ENCODE measurements at regions not wholly inside any gene's neighbourhood (a gene's known extent, or its start where the extent isn't known, plus 50 kb on each side); places are given as distances from the start of the nearest gene placed in this dataset.

DNA sequence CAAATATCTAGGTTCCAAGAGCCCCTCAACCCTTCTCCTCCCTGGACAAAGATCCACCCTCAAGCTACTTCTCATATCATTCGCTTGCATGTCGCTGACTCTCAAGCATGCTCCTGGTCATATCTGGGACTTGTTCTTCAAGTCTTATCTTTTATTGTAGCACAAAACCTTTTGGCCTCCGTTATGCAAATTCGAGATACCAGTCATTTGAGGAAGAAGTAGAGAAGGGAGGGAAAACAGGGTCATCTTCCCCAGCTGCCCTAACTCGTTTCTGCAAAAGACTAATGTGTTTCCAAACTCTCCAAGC lies 63.8 kb upstream of the ETS2 start:
- Mint-ChIP-seq H3K27ac (peak overlapping the region in 1 of 10 donors; percentile 37), H3K4me1 (peaks cover 11 to 22% (median 16%) of the 10 kb centered on the region in 4 donors), H3K27me3 (no peaks in the 10 kb centered on the region), H3K36me3 (no peaks in the 10 kb centered on the region), H3K9me3 (no peaks in the 10 kb centered on the region), H3K4me3 (no peak overlapping the region)
- DNase-seq, result no peak
- POLR2A ChIA-PET, result no interaction called here
- no peak for ATAC-seq

DNA sequence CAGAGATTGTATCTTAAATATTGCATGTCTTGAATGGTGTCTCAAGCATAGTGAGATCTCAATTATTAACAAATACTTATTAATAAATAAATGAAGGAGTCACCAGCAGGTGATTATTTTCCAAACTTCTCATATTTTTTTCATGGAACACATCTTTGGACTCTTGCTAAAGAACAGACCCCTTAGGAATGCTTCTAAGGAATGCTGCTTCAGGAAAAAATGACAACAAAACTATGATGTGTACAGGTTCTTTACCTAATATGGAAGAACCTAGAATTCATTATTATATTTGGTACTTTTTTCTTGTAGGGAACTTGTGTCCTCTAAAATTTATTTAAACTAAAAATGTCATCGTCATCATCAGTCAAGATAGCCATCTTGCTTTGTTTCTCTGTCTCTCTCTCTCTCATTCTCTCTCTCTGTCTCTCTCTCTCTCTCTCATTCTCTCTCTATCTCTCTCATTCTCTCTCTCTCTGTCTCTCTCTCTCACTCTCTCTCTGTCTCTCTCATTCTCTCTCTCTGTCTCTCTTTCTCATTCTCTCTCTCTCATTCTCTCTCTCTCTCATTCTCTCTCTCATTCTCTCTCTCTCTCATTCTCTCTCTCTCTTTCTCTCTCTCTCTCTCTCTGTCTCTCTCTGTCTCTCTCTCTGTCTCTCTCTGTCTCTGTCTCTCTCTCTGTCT lies 63.0 kb upstream of the ETS2 start:
- no peak for DNase-seq
- no peak for ATAC-seq
- Mint-ChIP-seq H3K4me3 (no peak overlapping the region), H3K27me3 (no peaks in the 10 kb centered on the region), H3K4me1 (peaks cover 11 to 22% (median 16%) of the 10 kb centered on the region in 4 donors), H3K36me3 (no peaks in the 10 kb centered on the region), H3K9me3 (no peaks in the 10 kb centered on the region), H3K27ac (peak overlapping the region in 1 of 10 donors; percentile 14)
- POLR2A ChIA-PET, result no interaction called here

- H3K27me3 Mint-ChIP-seq, result peaks cover 0 to 2% (median 0%) of the 10 kb centered on the region in 5 donors
- no peak overlapping the region for H3K27ac Mint-ChIP-seq
- no peak for DNase-seq
- ATAC-seq, result no peak
- peaks cover 11 to 22% (median 16%) of the 10 kb centered on the region in 4 donors for H3K4me1 Mint-ChIP-seq
- POLR2A ChIA-PET, result no interaction called here
- H3K4me3 Mint-ChIP-seq, result no peak overlapping the region
- H3K36me3 Mint-ChIP-seq, result no peaks in the 10 kb centered on the region
- no peaks in the 10 kb centered on the region for H3K9me3 Mint-ChIP-seq
Measured at GRCh38 chr21:38743772-38744529, 61.8 kb upstream of the ETS2 start.

DNA sequence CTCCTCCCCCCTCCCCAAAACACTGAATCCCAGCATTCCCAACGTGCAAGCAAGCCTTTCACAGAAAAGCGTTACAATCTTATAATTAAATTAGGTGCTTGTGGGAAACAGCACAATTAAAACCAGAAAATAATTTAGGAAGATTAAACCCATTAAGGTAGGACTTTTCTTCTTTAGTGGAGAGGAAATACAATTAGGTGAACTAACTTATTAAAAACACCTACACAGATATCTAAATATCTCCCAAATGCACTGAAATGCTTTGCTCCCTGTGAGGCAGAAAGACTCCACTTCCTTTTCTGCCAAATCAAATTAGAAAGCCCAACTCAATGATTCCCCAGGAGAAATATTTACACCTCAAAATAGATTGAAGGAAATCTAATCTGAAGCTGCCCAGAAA lies 60.9 kb upstream of the ETS2 start:
- Mint-ChIP-seq H3K27ac (no peak overlapping the region), H3K9me3 (no peaks in the 10 kb centered on the region), H3K36me3 (no peaks in the 10 kb centered on the region), H3K4me1 (peaks cover 11 to 20% (median 15%) of the 10 kb centered on the region in 4 donors), H3K27me3 (peaks cover 0 to 2% (median 0%) of the 10 kb centered on the region in 5 donors), H3K4me3 (no peak overlapping the region)
- POLR2A ChIA-PET, result no interaction called here
- ATAC-seq (no peak), DNase-seq (no peak)

GRCh38 chr21:38747810-38748209 lies 57.9 kb upstream of the ETS2 start:
- Mint-ChIP-seq H3K4me3 (no peak overlapping the region), H3K9me3 (no peaks in the 10 kb centered on the region)
- POLR2A ChIA-PET, result no interaction called here

GRCh38 chr21:38751379-38752050 lies 54.2 kb upstream of the ETS2 start:
- peak overlapping the region in 1 of 10 donors; percentile 36 for H3K27ac Mint-ChIP-seq
- no peak for DNase-seq
- no peaks in the 10 kb centered on the region for H3K9me3 Mint-ChIP-seq
- peaks cover 0 to 16% (median 4%) of the 10 kb centered on the region in 5 donors for H3K27me3 Mint-ChIP-seq
- H3K36me3 Mint-ChIP-seq, result no peaks in the 10 kb centered on the region
- H3K4me3 Mint-ChIP-seq, result no peak overlapping the region
- ATAC-seq, result no peak
- POLR2A ChIA-PET, result no interaction called here
- peaks cover 4 to 19% (median 9%) of the 10 kb centered on the region in 4 donors for H3K4me1 Mint-ChIP-seq

More at GRCh38 chr21:38747810-38748209, 57.9 kb upstream of the ETS2 start:
- peaks cover 0 to 6% (median 2%) of the 10 kb centered on the region in 4 donors for H3K4me1 Mint-ChIP-seq
- H3K27me3 Mint-ChIP-seq, result peaks cover 0 to 16% (median 4%) of the 10 kb centered on the region in 5 donors
- H3K27ac Mint-ChIP-seq, result no peak overlapping the region
- H3K36me3 Mint-ChIP-seq, result no peaks in the 10 kb centered on the region
- ATAC-seq (no peak), DNase-seq (no peak)

DNA sequence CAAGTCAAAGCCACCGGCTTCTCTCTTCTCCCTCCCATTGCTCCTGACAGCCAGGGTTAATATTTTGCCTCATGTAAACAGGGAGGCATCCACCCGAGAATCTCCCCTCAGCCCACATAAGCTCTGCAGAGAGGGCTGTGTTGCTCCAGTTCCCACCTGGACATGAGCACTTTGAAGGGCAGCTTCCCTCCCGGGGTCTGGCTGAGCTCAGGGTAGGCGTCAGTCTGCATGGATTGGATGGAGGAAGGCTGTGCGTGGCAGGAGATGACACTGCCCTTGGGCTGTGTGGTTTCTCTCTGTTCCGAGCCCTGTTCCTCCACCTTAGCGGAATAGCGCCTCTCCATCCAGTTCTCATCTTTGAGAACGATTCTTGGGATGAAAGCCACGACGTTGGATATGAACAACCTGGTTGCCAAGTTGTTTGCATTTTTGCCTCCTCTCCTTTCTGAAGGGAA lies 53.7 kb upstream of the ETS2 start:
- H3K4me3 Mint-ChIP-seq, result no peak overlapping the region
- H3K27ac Mint-ChIP-seq, result no peak overlapping the region
- peaks cover 0 to 16% (median 4%) of the 10 kb centered on the region in 5 donors for H3K27me3 Mint-ChIP-seq
- DNase-seq, result no peak
- no peak for ATAC-seq
- no peaks in the 10 kb centered on the region for H3K36me3 Mint-ChIP-seq
- POLR2A ChIA-PET, result no interaction called here
- no peaks in the 10 kb centered on the region for H3K9me3 Mint-ChIP-seq
- H3K4me1 Mint-ChIP-seq, result peaks cover 4 to 19% (median 9%) of the 10 kb centered on the region in 4 donors

DNA sequence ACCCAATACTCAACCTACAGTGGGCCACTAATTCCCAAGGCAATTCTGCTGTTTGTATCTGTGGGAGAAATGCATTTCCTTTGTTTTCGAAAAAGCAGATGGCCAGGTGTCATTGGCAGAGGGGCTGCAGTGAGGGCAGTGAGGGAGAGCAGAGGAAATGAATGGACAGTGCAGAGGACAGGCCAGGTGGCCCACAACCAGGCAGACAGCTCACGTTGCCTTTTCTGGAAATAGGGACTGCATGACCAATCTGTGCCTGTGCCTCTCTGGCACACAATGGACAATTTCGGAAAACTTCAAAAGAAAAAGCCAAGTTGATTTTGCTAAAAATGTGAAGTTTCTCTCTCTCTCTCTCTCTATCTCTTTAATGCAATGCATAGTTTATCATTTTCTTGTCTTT lies 52.6 kb upstream of the ETS2 start:
- Mint-ChIP-seq H3K36me3 (no peaks in the 10 kb centered on the region), H3K27ac (no peak overlapping the region), H3K4me1 (peaks cover 4 to 19% (median 9%) of the 10 kb centered on the region in 4 donors), H3K4me3 (no peak overlapping the region), H3K9me3 (no peaks in the 10 kb centered on the region), H3K27me3 (peaks cover 0 to 16% (median 3%) of the 10 kb centered on the region in 5 donors)
- DNase-seq (no peak), ATAC-seq (no peak)
- POLR2A ChIA-PET, result interaction anchor here (1.6 kb wide), 1 partner anchor 14 kb away, joined by 3 read pairs; no protein-coding TSS in a partner anchor

DNA sequence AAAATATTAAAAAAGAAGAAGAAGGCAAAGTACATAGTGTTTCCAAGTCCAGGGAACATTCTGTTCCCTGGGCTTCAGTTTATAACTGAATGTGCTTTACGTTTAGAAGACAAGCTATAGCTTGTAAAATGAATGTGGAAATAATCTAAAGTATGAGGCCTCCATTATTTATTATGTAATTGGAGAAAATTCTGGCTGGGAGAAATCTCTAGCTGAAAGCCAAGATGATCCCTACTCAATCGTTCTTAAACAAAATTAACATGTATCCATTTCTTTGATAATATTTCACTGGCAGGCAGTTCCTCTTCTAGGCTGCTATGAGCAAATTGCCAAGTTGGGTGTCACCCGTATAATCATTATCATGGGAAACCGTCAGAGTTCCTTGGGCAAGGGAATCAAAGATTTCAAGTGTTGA lies 52.2 kb upstream of the ETS2 start:
- Mint-ChIP-seq H3K4me1 (peaks cover 4 to 19% (median 9%) of the 10 kb centered on the region in 4 donors), H3K27me3 (peaks cover 0 to 16% (median 3%) of the 10 kb centered on the region in 5 donors), H3K4me3 (no peak overlapping the region), H3K27ac (no peak overlapping the region), H3K36me3 (no peaks in the 10 kb centered on the region), H3K9me3 (no peaks in the 10 kb centered on the region)
- ATAC-seq, result no peak
- POLR2A ChIA-PET, result interaction anchor here (1.6 kb wide), 1 partner anchor 13 kb away, joined by 3 read pairs; no protein-coding TSS in a partner anchor
- no peak for DNase-seq
